ENCODE measurements at regions not wholly inside any gene's neighbourhood (a gene's known extent, or its start where the extent isn't known, plus 50 kb on each side); places are given as distances from the start of the nearest gene placed in this dataset.

DNA sequence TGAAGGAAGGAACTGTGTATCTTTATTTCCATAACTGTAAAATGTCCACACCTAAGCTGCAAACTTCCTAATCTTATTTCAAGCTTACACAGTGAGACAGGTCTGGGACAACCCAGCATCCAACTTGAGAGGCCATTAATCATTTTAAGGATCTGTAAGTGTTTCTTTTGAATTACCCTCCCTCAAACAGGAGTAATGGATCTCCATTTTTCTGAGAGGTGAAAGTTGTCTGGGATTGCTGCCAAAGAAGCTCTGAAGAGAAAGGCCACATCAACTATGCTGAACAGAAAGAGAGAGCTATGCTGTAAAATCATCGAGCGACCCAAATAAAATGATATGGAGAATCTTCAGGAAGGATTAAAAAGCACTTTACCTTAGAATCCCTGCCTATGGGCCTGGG lies 131.7 kb upstream of the CPNE8 start:
- TF ChIP-seq ZNF384 (IDR thresholded peaks at IDR 0.05) (no peak), PKNOX1 (IDR thresholded peaks at IDR 0.05) (peak; percentile 77)
- peak; percentile 19 for DNase-seq (ENCODE audit: extremely low spot score)
- ChIA-PET CTCF (interaction anchor here (1.1 kb wide), 1 partner anchor 131 kb away, joined by 3 read pairs; no protein-coding TSS in a partner anchor), POLR2A (interaction anchor here (0.8 kb wide), 1 partner anchor 132 kb away, joined by 3 read pairs; the partner anchor contains the start of gene CPNE8)

GRCh38 chr12:39036105-39036504 lies 130.7 kb upstream of the CPNE8 start:
- ChIA-PET CTCF (no interaction called here), POLR2A (no interaction called here)
- TF ChIP-seq L3MBTL2 (conservative IDR thresholded peaks at IDR 0.05) (no peak), LEF1 (IDR thresholded peaks at IDR 0.05; ENCODE audit: borderline replicate concordance) (no peak), PKNOX1 (IDR thresholded peaks at IDR 0.05) (no peak), SUZ12 (IDR thresholded peaks at IDR 0.05) (no peak), HDGF (IDR thresholded peaks at IDR 0.05; ENCODE audit: borderline replicate concordance) (no peak), CTBP1 (IDR thresholded peaks at IDR 0.05; ENCODE audit: borderline replicate concordance) (no peak), ELF4 (IDR thresholded peaks at IDR 0.05) (no peak), FOXK2 (IDR thresholded peaks at IDR 0.05) (no peak), FOXA1 (IDR thresholded peaks at IDR 0.05) (no peak), NFRKB (IDR thresholded peaks at IDR 0.05) (no peak), ZNF384 (IDR thresholded peaks at IDR 0.05) (no peak), FOXM1 (IDR thresholded peaks at IDR 0.05; ENCODE audit: borderline replicate concordance) (no peak), TARDBP (IDR thresholded peaks at IDR 0.05) (no peak), BHLHE40 (IDR thresholded peaks at IDR 0.05; ENCODE audit: borderline replicate concordance) (no peak), SP1 (IDR thresholded peaks at IDR 0.05) (no peak), ARNT (IDR thresholded peaks at IDR 0.05) (no peak)
- DNase-seq (ENCODE audit: extremely low spot score), result no peak

DNA sequence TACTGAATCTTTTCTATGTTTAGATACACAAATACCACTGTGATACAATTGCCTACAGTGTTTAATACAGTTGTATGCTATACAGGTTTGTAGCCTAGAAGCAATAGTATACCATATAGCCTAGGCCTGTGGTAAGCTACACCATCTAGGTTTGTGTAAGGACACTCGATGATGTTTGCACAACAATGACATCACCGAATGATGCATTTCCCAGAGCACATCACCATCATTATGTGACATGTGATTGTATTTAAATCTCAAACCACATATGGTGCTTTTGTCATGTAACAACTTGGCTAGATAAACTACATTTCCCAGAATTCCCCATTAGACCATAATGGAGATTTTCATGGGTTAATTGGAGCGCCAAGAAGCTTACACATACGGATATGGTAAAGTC lies 128.4 kb upstream of the CPNE8 start:
- ChIA-PET CTCF (no interaction called here), POLR2A (no interaction called here)
- TF ChIP-seq HDGF (IDR thresholded peaks at IDR 0.05; ENCODE audit: borderline replicate concordance), result no peak
- no peak for TF ChIP-seq L3MBTL2 (conservative IDR thresholded peaks at IDR 0.05)
- TF ChIP-seq ELF4 (IDR thresholded peaks at IDR 0.05), result no peak
- TF ChIP-seq LEF1 (IDR thresholded peaks at IDR 0.05; ENCODE audit: borderline replicate concordance), result no peak
- TF ChIP-seq PKNOX1 (IDR thresholded peaks at IDR 0.05), result no peak
- no peak for TF ChIP-seq CTBP1 (IDR thresholded peaks at IDR 0.05; ENCODE audit: borderline replicate concordance)
- TF ChIP-seq SP1 (IDR thresholded peaks at IDR 0.05), result no peak
- no peak for TF ChIP-seq BHLHE40 (IDR thresholded peaks at IDR 0.05; ENCODE audit: borderline replicate concordance)
- TF ChIP-seq FOXA1 (IDR thresholded peaks at IDR 0.05), result no peak
- no peak for TF ChIP-seq TARDBP (IDR thresholded peaks at IDR 0.05)
- no peak for TF ChIP-seq ARNT (IDR thresholded peaks at IDR 0.05)
- no peak for TF ChIP-seq FOXM1 (IDR thresholded peaks at IDR 0.05; ENCODE audit: borderline replicate concordance)
- TF ChIP-seq ZNF384 (IDR thresholded peaks at IDR 0.05), result no peak
- no peak for TF ChIP-seq FOXK2 (IDR thresholded peaks at IDR 0.05)
- no peak for TF ChIP-seq SUZ12 (IDR thresholded peaks at IDR 0.05)
- DNase-seq (ENCODE audit: extremely low spot score), result no peak

DNA sequence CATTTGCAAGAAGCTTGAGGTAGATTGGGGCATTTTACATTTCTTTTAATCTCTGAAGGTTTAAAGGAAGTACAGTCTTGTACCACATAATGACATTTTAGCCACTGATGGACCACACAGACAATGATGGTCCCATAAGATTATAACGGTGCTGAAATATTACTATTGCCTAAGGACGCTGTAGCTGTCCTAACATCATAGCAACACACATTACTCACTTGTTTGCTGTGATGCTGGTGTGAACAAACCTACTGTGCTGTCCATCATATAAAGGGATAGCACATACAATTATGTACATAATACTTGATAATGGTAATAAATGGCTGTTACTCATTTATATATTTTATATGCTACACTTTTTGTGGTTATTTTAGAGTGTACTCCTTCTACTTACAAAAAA lies 127.1 kb upstream of the CPNE8 start:
- POLR2A ChIA-PET, result no interaction called here
- no peak for DNase-seq (ENCODE audit: extremely low spot score)
- CTCF ChIA-PET, result interaction anchor here (0.6 kb wide), 1 partner anchor 424 kb away, joined by 3 read pairs; no protein-coding TSS in a partner anchor
- TF ChIP-seq PKNOX1 (IDR thresholded peaks at IDR 0.05) (no peak), LEF1 (IDR thresholded peaks at IDR 0.05; ENCODE audit: borderline replicate concordance) (no peak), SP1 (IDR thresholded peaks at IDR 0.05) (no peak), ZNF384 (IDR thresholded peaks at IDR 0.05) (no peak), BHLHE40 (IDR thresholded peaks at IDR 0.05; ENCODE audit: borderline replicate concordance) (no peak), NFRKB (IDR thresholded peaks at IDR 0.05) (no peak), ELF4 (IDR thresholded peaks at IDR 0.05) (no peak), FOXK2 (IDR thresholded peaks at IDR 0.05) (no peak), SUZ12 (IDR thresholded peaks at IDR 0.05) (no peak), FOXM1 (IDR thresholded peaks at IDR 0.05; ENCODE audit: borderline replicate concordance) (no peak), CTBP1 (IDR thresholded peaks at IDR 0.05; ENCODE audit: borderline replicate concordance) (no peak), ARNT (IDR thresholded peaks at IDR 0.05) (no peak), FOXA1 (IDR thresholded peaks at IDR 0.05) (no peak)

DNA sequence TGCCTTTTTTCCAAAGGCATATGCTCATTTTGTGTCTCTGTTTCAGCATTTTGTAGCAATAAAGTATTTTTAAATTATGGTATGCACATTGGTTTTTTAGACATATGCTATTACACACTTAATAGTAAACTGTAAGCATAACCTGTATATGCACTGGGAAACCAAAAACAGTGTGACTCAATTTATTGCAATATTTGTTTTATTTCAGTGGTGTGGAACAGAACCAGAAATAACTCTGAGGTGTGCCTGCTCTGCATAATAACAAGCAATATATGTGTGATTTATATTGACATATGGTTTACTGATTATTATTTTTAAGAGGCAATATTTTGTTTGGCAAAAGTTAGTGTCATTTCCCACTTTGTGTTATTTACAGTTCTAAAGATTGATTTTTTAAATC lies 126.6 kb upstream of the CPNE8 start:
- no peak for DNase-seq (ENCODE audit: extremely low spot score)
- no peak for TF ChIP-seq CTBP1 (IDR thresholded peaks at IDR 0.05; ENCODE audit: borderline replicate concordance)
- no peak for TF ChIP-seq PKNOX1 (IDR thresholded peaks at IDR 0.05)
- TF ChIP-seq L3MBTL2 (conservative IDR thresholded peaks at IDR 0.05), result no peak
- no peak for TF ChIP-seq FOXK2 (IDR thresholded peaks at IDR 0.05)
- TF ChIP-seq BHLHE40 (IDR thresholded peaks at IDR 0.05; ENCODE audit: borderline replicate concordance), result no peak
- no peak for TF ChIP-seq NFRKB (IDR thresholded peaks at IDR 0.05)
- no peak for TF ChIP-seq FOXA1 (IDR thresholded peaks at IDR 0.05)
- no peak for TF ChIP-seq TARDBP (IDR thresholded peaks at IDR 0.05)
- TF ChIP-seq ARNT (IDR thresholded peaks at IDR 0.05), result no peak
- no peak for TF ChIP-seq ZNF384 (IDR thresholded peaks at IDR 0.05)
- TF ChIP-seq ELF4 (IDR thresholded peaks at IDR 0.05), result no peak
- ChIA-PET CTCF (interaction anchor here (0.6 kb wide), 1 partner anchor 425 kb away, joined by 3 read pairs; no protein-coding TSS in a partner anchor), POLR2A (no interaction called here)
